K562 (cell line): ENCODE measurements at regions not wholly inside any gene's neighbourhood (a gene's known extent, or its start where the extent isn't known, plus 50 kb on each side); places are given as distances from the start of the nearest gene placed in this dataset.

ENCODE experiments used
- ATAC-seq: fragments of 200-7000 bp; cut with Tn5 transposase; 3 replicates; pipeline ENCODE4 v1.9.1; 2020; ENCODE audit warnings: moderate library complexity
- BruUV-seq: library from RNA; stranded (reverse); fragments of 400-500 nt; replicated peaks from 2 replicates; lab custom pipeline; 2021; lab: Mats Ljungman, UMichigan
- CTCF ChIA-PET: fragments of 300-600 bp; formaldehyde crosslinking; extraction: SDS; loops from one replicate; lab custom pipeline; 2021; ENCODE audit warnings: low intra/inter-chr PET ratio; lab: Yijun Ruan, JAX
- POLR2A ChIA-PET: fragments of 300-600, 350-650 bp; sonication (Branson Sonifier 250); formaldehyde crosslinking; extraction: SDS; loops from one replicate; lab custom pipeline; 2021; ENCODE audit warnings: antibody characterized with exemption, inconsistent platforms; lab: Yijun Ruan, JAX
- DNase-seq, 4 experiments: peaks; one replicate each; pipeline versions ENCODE4 v3.0.0 to v3.0.0-alpha.2; 2011 to 2018; ENCODE audit warnings: low spot score in 3 of 4, mixed read lengths in 3 of 4; ENCODE audit errors: extremely low read depth in 1 of 4
- FAIRE-seq: peaks from 2 replicates; lab custom pipeline; 2011; peaks lifted over from hg19 to GRCh38; lab: Jason Lieb, UNC
- H2AFZ ChIP-seq: 2 replicates; pipeline ENCODE4 v1.6.0; 2011; ENCODE audit warnings: low read depth, low read length, control low read depth, inconsistent platforms
- H3K27ac ChIP-seq: fragments of 200-600 bp; 3 replicates; pipeline ENCODE4 v1.8.0; 2011; ENCODE audit warnings: low read depth, mild to moderate bottlenecking, control low read depth, inconsistent platforms, low read length, moderate library complexity, mixed read lengths; ENCODE audit errors: extremely low read depth
- H3K27me3 ChIP-seq, 2 experiments: fragments of 300-600 bp in 1 of 2; 2 replicates in 1 of 2; 3 replicates in 1 of 2; pipeline versions ENCODE4 v1.6.0 to v1.8.0; 2011; ENCODE audit warnings: inconsistent platforms in 2 of 2, low read length in 2 of 2, mild to moderate bottlenecking in 1 of 2, mixed read lengths in 1 of 2, moderate library complexity in 1 of 2; ENCODE audit not compliant: control insufficient read depth in 2 of 2, insufficient read depth in 2 of 2
- H3K36me3 ChIP-seq: fragments of 300-600 bp; 3 replicates; pipeline ENCODE4 v1.8.0; 2011; ENCODE audit warnings: mild to moderate bottlenecking, low read length, inconsistent platforms; ENCODE audit not compliant: control insufficient read depth, insufficient read depth
- H3K4me1 ChIP-seq, 2 experiments: fragments of 200-600 bp in 1 of 2; replicated peaks in 1 of 2; 2 replicates in 1 of 2; 3 replicates in 1 of 2; pipeline versions ENCODE4 v1.5.1 to v1.8.0; 2011; ENCODE audit warnings: inconsistent platforms in 2 of 2, low read length in 2 of 2, mild to moderate bottlenecking in 1 of 2, mixed read lengths in 1 of 2, moderate library complexity in 1 of 2; ENCODE audit not compliant: control insufficient read depth in 2 of 2, insufficient read depth in 2 of 2
- H3K4me2 ChIP-seq: 2 replicates; pipeline ENCODE4 v1.6.1; 2011; ENCODE audit warnings: low read length, control low read depth, inconsistent platforms, mixed read lengths; ENCODE audit not compliant: insufficient read depth
- H3K4me3 ChIP-seq: fragments of 200-600 bp; sonication (generic), shearing (Covaris generic); 2 replicates; pipeline ENCODE4 v1.5.1; 2016; ENCODE audit warnings: control low read depth, inconsistent platforms
- H3K79me2 ChIP-seq: fragments of 200-600 bp; 3 replicates; pipeline ENCODE4 v1.8.0; 2011; ENCODE audit warnings: low read length, inconsistent platforms; ENCODE audit not compliant: control insufficient read depth, insufficient read depth
- H3K9ac ChIP-seq, 2 experiments: 2 replicates each; pipeline versions ENCODE4 v1.6.0 to v1.6.1; 2011; ENCODE audit warnings: low read depth in 2 of 2, low read length in 2 of 2, control low read depth in 1 of 2, inconsistent platforms in 1 of 2, mild to moderate bottlenecking in 1 of 2, mixed read lengths in 1 of 2; ENCODE audit not compliant: insufficient read depth in 1 of 2
- H3K9me1 ChIP-seq: one replicate; pipeline ENCODE4 v1.6.0; 2011; ENCODE audit warnings: inconsistent platforms, mild to moderate bottlenecking, low read length, moderate library complexity; ENCODE audit not compliant: control insufficient read depth, insufficient read depth
- H3K9me3 ChIP-seq: replicated peaks from 2 replicates; pipeline ENCODE4 v1.5.1; 2011; ENCODE audit warnings: low read depth, low read length, inconsistent platforms; ENCODE audit not compliant: control insufficient read depth, insufficient read depth
- H4K20me1 ChIP-seq: replicated peaks from 2 replicates; pipeline ENCODE4 v1.6.1; 2011; ENCODE audit warnings: low read length, inconsistent platforms, mixed read lengths; ENCODE audit not compliant: control insufficient read depth, insufficient read depth
- BCOR ChIP-seq: fragments of 450-650 bp; IDR thresholded peaks from 2 replicates; pipeline ENCODE4 v1.6.1; 2016
- FOXK2 ChIP-seq, 2 experiments: fragments of 450-650 bp; IDR thresholded peaks in 1 of 2; conservative IDR thresholded peaks in 1 of 2; 2 replicates each; pipeline ENCODE4 v1.6.1; 2016; ENCODE audit warnings: low read depth in 2 of 2, mild to moderate bottlenecking in 1 of 2
- GMEB1 ChIP-seq: fragments of 250-450 bp; sonication (Bioruptor Pico); IDR thresholded peaks from 2 replicates; pipeline ENCODE4 v1.4.0; 2020; ENCODE audit warnings: mild to moderate bottlenecking
- HDAC6 ChIP-seq: IDR thresholded peaks from 2 replicates; pipeline ENCODE4 v1.6.1; 2012; ENCODE audit warnings: low read depth, mild to moderate bottlenecking, control low read depth, inconsistent platforms, low read length, moderate library complexity
- KDM1A ChIP-seq, 2 experiments: fragments of 450-650 bp; IDR thresholded peaks; 2 replicates each; pipeline ENCODE4 v1.6.1; 2016; ENCODE audit warnings: mild to moderate bottlenecking in 2 of 2
- PTBP1 ChIP-seq: fragments of 200-400 bp; formaldehyde crosslinking; IDR thresholded peaks from 2 replicates; pipeline ENCODE4 v1.6.1; 2017; ENCODE audit warnings: low read depth, low read length
- RFX7 ChIP-seq: fragments of 250-450 bp; sonication (Bioruptor Pico); IDR thresholded peaks from 2 replicates; pipeline ENCODE4 v1.5.1; 2021; ENCODE audit warnings: mild to moderate bottlenecking
- RNF2 ChIP-seq: sonication (generic); IDR thresholded peaks from 2 replicates; pipeline ENCODE4 v1.6.1; 2016
- RNF219 ChIP-seq: fragments of 250-450 bp; sonication (Bioruptor Pico); IDR thresholded peaks from 2 replicates; pipeline ENCODE4 v1.5.0; 2022; ENCODE audit warnings: mild to moderate bottlenecking
- SAFB2 ChIP-seq: fragments of 200-400 bp; formaldehyde crosslinking; IDR thresholded peaks from 2 replicates; pipeline ENCODE4 v1.6.1; 2018; ENCODE audit warnings: borderline replicate concordance, low read length, low read depth, moderate library complexity; ENCODE audit not compliant: severe bottlenecking
- STAT5A ChIP-seq: IDR thresholded peaks from 2 replicates; pipeline ENCODE4 v1.6.1; 2012; ENCODE audit warnings: low read length, inconsistent platforms, borderline replicate concordance
- ZC3H11A ChIP-seq: IDR thresholded peaks from 2 replicates; pipeline ENCODE4 v1.6.1; 2012; ENCODE audit warnings: low read depth, low read length, improper control_type of control experiment
- ZC3H4 ChIP-seq: sonication (generic); formaldehyde crosslinking; IDR thresholded peaks from 2 replicates; pipeline ENCODE4 v1.9.0; 2021; ENCODE audit warnings: missing genetic modification reagents, borderline replicate concordance
- ZHX1 ChIP-seq: fragments of 150-350 bp; conservative IDR thresholded peaks from 2 replicates; pipeline ENCODE4 v1.6.1; 2014; ENCODE audit warnings: low read length
- ZNF584 ChIP-seq: fragments of 200-800 bp; sonication (Bioruptor generic); IDR thresholded peaks from 2 replicates; pipeline ENCODE4 v1.6.1; 2016; ENCODE audit warnings: low read depth, mild to moderate bottlenecking, missing genetic modification characterization, missing compliant biosample characterization
- WGBS: fragments of 100-300 bp; shearing (Covaris generic); methylation state at CpG from one replicate; pipeline ENCODE4 v1.1.6; 2016; ENCODE audit warnings: low coverage, mixed read lengths; ENCODE audit not compliant: insufficient coverage; ENCODE audit errors: missing lambda C conversion rate; 5-methylcytosine and 5-hydroxymethylcytosine counted together
- in situ Hi-C: fragments of 300-500 bp; cut with MboI; formaldehyde crosslinking; loops from 4 replicates; pipeline ENCODE4 v1.15.0; 2018; ENCODE audit warnings: inconsistent platforms, mixed read lengths
- intact Hi-C: fragments of 100-400 bp; cut with micrococcal nuclease; formaldehyde crosslinking; loops from 2 replicates; pipeline ENCODE4 v1.14.2; 2022

- DNase-seq = no peak
Measured at GRCh38 chr11:81932303-81932702, 801.4 kb downstream of the FAM181B start.

More at GRCh38 chr11:81932303-81932702, 801.4 kb downstream of the FAM181B start:
- in situ Hi-C loops = no loop called here
- H3K9me3 ChIP-seq = 0 out of 2 replicates have a peak, but pooled peaks cover 1% of the 10 kb centered on the region
- no peak overlapping the region for H2AFZ ChIP-seq
- intact Hi-C loops = no loop called here
- no peaks in the 10 kb centered on the region for H4K20me1 ChIP-seq
- H3K4me2 ChIP-seq = no peak overlapping the region
- FAIRE-seq = no peak
- H3K9ac ChIP-seq = no peak overlapping the region
- no peaks in the 10 kb centered on the region for H3K4me1 ChIP-seq
- no peaks in the 10 kb centered on the region for H3K27me3 ChIP-seq
- no peaks in the 10 kb centered on the region for H3K79me2 ChIP-seq
- H3K36me3 ChIP-seq = no peaks in the 10 kb centered on the region
- H3K4me3 ChIP-seq = no peak overlapping the region
- no peak overlapping the region for H3K27ac ChIP-seq
- CTCF ChIA-PET = no interaction called here
- ATAC-seq = no peak
- TF ChIP-seq ZC3H11A = no peak
- TF ChIP-seq RNF2 = no peak
- TF ChIP-seq HDAC6 = no peak
- no peak for TF ChIP-seq FOXK2 (conservative IDR thresholded peaks at IDR 0.05 in 1 of 2, IDR thresholded peaks at IDR 0.05 in 1 of 2; ENCODE audit: low read depth in 2 of 2)
- TF ChIP-seq KDM1A (IDR thresholded peaks at IDR 0.05) = no peak
- TF ChIP-seq BCOR = no peak
- TF ChIP-seq RFX7 (CRISPR knock-in tag) = no peak
- TF ChIP-seq ZHX1 = no peak
- TF ChIP-seq PTBP1 = no peak
- no peak for TF ChIP-seq STAT5A
- TF ChIP-seq ZC3H4 (CRISPR knock-in tag) = no peak
- TF ChIP-seq GMEB1 (CRISPR knock-in tag) = no peak
- TF ChIP-seq RNF219 (CRISPR knock-in tag) = no peak
- no peak for TF ChIP-seq ZNF584 (CRISPR knock-in tag)
- no peak for TF ChIP-seq SAFB2
- 0% methylated on average over 2 of the region's 2 CpGs for WGBS
- H3K9me1 ChIP-seq = no peaks in the 10 kb centered on the region
- POLR2A ChIA-PET = no interaction called here
- no TSS peak for BruUV-seq
